ENCODE measurements at regions not wholly inside any gene's neighbourhood (a gene's known extent, or its start where the extent isn't known, plus 50 kb on each side); places are given as distances from the start of the nearest gene placed in this dataset.

GRCh38 chr5:110073534-110073933 is 383.8 kb downstream of the MAN2A1 start:
- TF ChIP-seq, protein P1, sequence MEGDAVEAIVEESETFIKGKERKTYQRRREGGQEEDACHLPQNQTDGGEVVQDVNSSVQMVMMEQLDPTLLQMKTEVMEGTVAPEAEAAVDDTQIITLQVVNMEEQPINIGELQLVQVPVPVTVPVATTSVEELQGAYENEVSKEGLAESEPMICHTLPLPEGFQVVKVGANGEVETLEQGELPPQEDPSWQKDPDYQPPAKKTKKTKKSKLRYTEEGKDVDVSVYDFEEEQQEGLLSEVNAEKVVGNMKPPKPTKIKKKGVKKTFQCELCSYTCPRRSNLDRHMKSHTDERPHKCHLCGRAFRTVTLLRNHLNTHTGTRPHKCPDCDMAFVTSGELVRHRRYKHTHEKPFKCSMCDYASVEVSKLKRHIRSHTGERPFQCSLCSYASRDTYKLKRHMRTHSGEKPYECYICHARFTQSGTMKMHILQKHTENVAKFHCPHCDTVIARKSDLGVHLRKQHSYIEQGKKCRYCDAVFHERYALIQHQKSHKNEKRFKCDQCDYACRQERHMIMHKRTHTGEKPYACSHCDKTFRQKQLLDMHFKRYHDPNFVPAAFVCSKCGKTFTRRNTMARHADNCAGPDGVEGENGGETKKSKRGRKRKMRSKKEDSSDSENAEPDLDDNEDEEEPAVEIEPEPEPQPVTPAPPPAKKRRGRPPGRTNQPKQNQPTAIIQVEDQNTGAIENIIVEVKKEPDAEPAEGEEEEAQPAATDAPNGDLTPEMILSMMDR (IDR thresholded peaks at IDR 0.05): no peak
- TF ChIP-seq POLR2A (IDR thresholded peaks at IDR 0.05) (no peak), EP300 (IDR thresholded peaks at IDR 0.05) (no peak)
